Stimulated activated CD8-positive, alpha-beta memory T cell treated with anti-CD3 and anti-CD28 coated beads, Interleukin-7, amount 100 ng/mL, for 48 hours (primary cell): ENCODE measurements at regions not wholly inside any gene's neighbourhood (a gene's known extent, or its start where the extent isn't known, plus 50 kb on each side); places are given as distances from the start of the nearest gene placed in this dataset.

ENCODE experiments used
- DNase-seq, 2 donors: peaks; one replicate each; pipeline ENCODE4 v3.0.0-alpha.2; 2020; ENCODE audit warnings: low read depth in 1 of 2; ENCODE audit errors: extremely low read depth in 1 of 2

GRCh38 chr18:37684183-37684582, 118.6 kb upstream of the CELF4 start:
- DNase-seq = no peak

GRCh38 chr18:37680911-37681310, 115.3 kb upstream of the CELF4 start:
- no peak for DNase-seq

- DNase-seq = no peak
Measured at GRCh38 chr18:37676276-37676675, 110.7 kb upstream of the CELF4 start.

GRCh38 chr18:37675699-37676098, 110.1 kb upstream of the CELF4 start:
- DNase-seq = no peak

- no peak for DNase-seq
Measured at GRCh38 chr18:37674570-37674969, 109.0 kb upstream of the CELF4 start.

GRCh38 chr18:37673671-37674070, 108.1 kb upstream of the CELF4 start:
- DNase-seq = no peak

- no peak for DNase-seq
Measured at GRCh38 chr18:37672932-37673595, 107.5 kb upstream of the CELF4 start.

- no peak for DNase-seq
Measured at GRCh38 chr18:37672001-37672400, 106.4 kb upstream of the CELF4 start.

- no peak for DNase-seq
Measured at GRCh38 chr18:37671530-37671929, 105.9 kb upstream of the CELF4 start.

- DNase-seq = no peak
Measured at GRCh38 chr18:37671119-37671518, 105.5 kb upstream of the CELF4 start.

GRCh38 chr18:37669991-37670534, 104.5 kb upstream of the CELF4 start:
- DNase-seq = no peak

- no peak for DNase-seq
Measured at GRCh38 chr18:37668971-37669747, 103.6 kb upstream of the CELF4 start.

GRCh38 chr18:37667836-37668235, 102.2 kb upstream of the CELF4 start:
- DNase-seq = no peak

GRCh38 chr18:37666991-37667390, 101.4 kb upstream of the CELF4 start:
- no peak for DNase-seq

- no peak for DNase-seq
Measured at GRCh38 chr18:37666451-37666850, 100.9 kb upstream of the CELF4 start.

GRCh38 chr18:37665346-37665745, 99.7 kb upstream of the CELF4 start:
- no peak for DNase-seq

GRCh38 chr18:37663446-37663845, 97.8 kb upstream of the CELF4 start:
- DNase-seq = no peak

- DNase-seq = no peak
Measured at GRCh38 chr18:37662546-37663339, 97.1 kb upstream of the CELF4 start.

- no peak for DNase-seq
Measured at GRCh38 chr18:37662099-37662498, 96.5 kb upstream of the CELF4 start.

GRCh38 chr18:37661478-37661877, 95.9 kb upstream of the CELF4 start:
- DNase-seq = no peak

- no peak for DNase-seq
Measured at GRCh38 chr18:37661061-37661460, 95.5 kb upstream of the CELF4 start.
